Osteoblast (primary cell): ENCODE measurements at regions not wholly inside any gene's neighbourhood (a gene's known extent, or its start where the extent isn't known, plus 50 kb on each side); places are given as distances from the start of the nearest gene placed in this dataset.

Experiments used
- DNase-seq: peaks from one replicate; pipeline ENCODE4 v3.0.0; 2011; ENCODE audit warnings: low spot score, mixed read lengths; ENCODE audit not compliant: insufficient read length; ENCODE audit errors: missing footprints
- H2AFZ ChIP-seq: 2 replicates; pipeline ENCODE4 v1.6.0; 2011; ENCODE audit warnings: mild to moderate bottlenecking, low read length
- H3K27ac ChIP-seq: 2 replicates; pipeline ENCODE4 v1.5.1; 2011; ENCODE audit warnings: mild to moderate bottlenecking, low read depth, low read length, moderate library complexity
- H3K27me3 ChIP-seq: 2 replicates; pipeline ENCODE4 v1.6.0; 2012; ENCODE audit warnings: mild to moderate bottlenecking, control low read depth, inconsistent platforms, low read length, moderate library complexity; ENCODE audit not compliant: insufficient read depth
- H3K36me3 ChIP-seq: 2 replicates; pipeline ENCODE4 v1.5.1; 2011; ENCODE audit warnings: mild to moderate bottlenecking, low read length, control low read depth, moderate library complexity; ENCODE audit not compliant: insufficient read depth
- H3K4me1 ChIP-seq: 2 replicates; pipeline ENCODE4 v1.5.1; 2011; ENCODE audit warnings: mild to moderate bottlenecking, low read length, control low read depth, moderate library complexity; ENCODE audit not compliant: insufficient read depth
- H3K4me2 ChIP-seq: 2 replicates; pipeline ENCODE4 v1.6.0; 2011; ENCODE audit warnings: mild to moderate bottlenecking, low read length; ENCODE audit not compliant: insufficient read depth
- H3K4me3 ChIP-seq: fragments of 200-600 bp; sonication (generic); 3 replicates; pipeline ENCODE4 v1.5.1; 2012; ENCODE audit warnings: mild to moderate bottlenecking, low read length, inconsistent platforms; ENCODE audit not compliant: insufficient read depth
- H3K79me2 ChIP-seq: 2 replicates; pipeline ENCODE4 v1.6.0; 2012; ENCODE audit warnings: mild to moderate bottlenecking, low read length, control low read depth, inconsistent platforms; ENCODE audit not compliant: insufficient read depth
- H3K9me3 ChIP-seq: 2 replicates; pipeline ENCODE4 v1.5.1; 2011; ENCODE audit warnings: low read depth, low read length, control low read depth
- H4K20me1 ChIP-seq: 2 replicates; pipeline ENCODE4 v1.6.0; 2012; ENCODE audit warnings: mild to moderate bottlenecking, low read length, control low read depth; ENCODE audit not compliant: insufficient read depth
- CTCF ChIP-seq: IDR thresholded peaks from 2 replicates; pipeline ENCODE4 v1.5.1; 2011; ENCODE audit warnings: mild to moderate bottlenecking, low read depth, low read length, moderate library complexity; ENCODE audit errors: extremely low read depth

DNA sequence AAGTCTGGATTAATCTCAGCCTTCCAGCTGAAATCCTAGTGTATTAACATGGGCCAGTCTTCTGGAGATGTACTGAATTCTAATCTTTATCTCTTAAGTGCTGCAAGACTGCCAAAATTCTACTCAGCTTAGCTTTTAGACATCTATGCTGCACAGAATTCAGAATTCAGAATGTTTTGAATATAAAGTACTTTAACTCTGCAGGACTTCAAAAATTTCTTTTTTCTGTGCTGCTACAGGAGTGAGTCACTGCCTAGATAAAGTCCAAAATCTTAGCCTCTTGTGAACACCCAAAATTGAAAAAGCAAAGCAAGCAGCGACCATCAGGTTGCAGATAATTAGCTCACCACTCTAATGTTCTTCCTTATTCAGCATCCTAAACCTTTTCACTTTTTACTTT lies 1092.6 kb upstream of the PCDH10 start:
- no peak for TF ChIP-seq CTCF
- DNase-seq = no peak
- H3K4me2 ChIP-seq = no peak overlapping the region

GRCh38 chr4:132059227-132059626 lies 1089.9 kb upstream of the PCDH10 start:
- H3K4me1 ChIP-seq = no peaks in the 10 kb centered on the region
- TF ChIP-seq CTCF = no peak
- H3K9me3 ChIP-seq = no peaks in the 10 kb centered on the region
- no peak overlapping the region for H3K27ac ChIP-seq
- H3K79me2 ChIP-seq = no peaks in the 10 kb centered on the region
- H3K27me3 ChIP-seq = no peaks in the 10 kb centered on the region
- DNase-seq = no peak
- no peak overlapping the region for H2AFZ ChIP-seq
- H3K36me3 ChIP-seq = no peaks in the 10 kb centered on the region
- no peak overlapping the region for H3K4me2 ChIP-seq
- no peak overlapping the region for H3K4me3 ChIP-seq
- no peaks in the 10 kb centered on the region for H4K20me1 ChIP-seq

More for the DNA sequence above, 1092.6 kb upstream of the PCDH10 start:
- Histone ChIP-seq H3K27ac (no peak overlapping the region), H3K36me3 (no peaks in the 10 kb centered on the region), H3K27me3 (no peaks in the 10 kb centered on the region), H4K20me1 (no peaks in the 10 kb centered on the region), H3K79me2 (no peaks in the 10 kb centered on the region), H3K4me3 (no peak overlapping the region), H3K9me3 (no peaks in the 10 kb centered on the region), H3K4me1 (no peaks in the 10 kb centered on the region), H2AFZ (no peak overlapping the region)

GRCh38 chr4:132062611-132063239 lies 1086.4 kb upstream of the PCDH10 start:
- no peak overlapping the region for H3K4me2 ChIP-seq
- H2AFZ ChIP-seq = no peak overlapping the region
- no peaks in the 10 kb centered on the region for H4K20me1 ChIP-seq
- H3K27ac ChIP-seq = no peak overlapping the region
- no peak for TF ChIP-seq CTCF
- no peak for DNase-seq
- H3K4me3 ChIP-seq = no peak overlapping the region
- no peaks in the 10 kb centered on the region for H3K79me2 ChIP-seq
- H3K9me3 ChIP-seq = no peaks in the 10 kb centered on the region
- H3K36me3 ChIP-seq = no peaks in the 10 kb centered on the region
- no peaks in the 10 kb centered on the region for H3K27me3 ChIP-seq
- no peaks in the 10 kb centered on the region for H3K4me1 ChIP-seq

DNA sequence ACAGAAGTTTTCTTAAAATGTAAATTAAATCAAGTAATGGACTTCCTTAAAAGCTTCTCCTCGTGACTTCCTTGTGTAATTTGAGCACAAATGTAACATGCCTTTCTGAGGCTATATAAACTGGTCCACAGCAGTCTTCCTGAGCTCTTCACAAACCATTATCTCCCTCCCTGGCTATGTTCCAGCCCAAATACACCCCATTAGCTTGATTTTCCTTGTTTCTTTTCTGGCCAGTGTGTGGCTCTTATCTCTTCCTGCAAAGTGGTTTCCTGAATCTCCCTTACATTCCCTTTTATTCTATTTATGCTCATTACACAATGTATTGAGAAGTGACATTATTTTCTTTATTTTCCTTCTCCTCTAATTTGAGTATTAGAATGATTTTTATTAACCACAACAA lies 1085.3 kb upstream of the PCDH10 start:
- H3K9me3 ChIP-seq = no peaks in the 10 kb centered on the region
- no peaks in the 10 kb centered on the region for H3K36me3 ChIP-seq
- no peak overlapping the region for H2AFZ ChIP-seq
- H3K27ac ChIP-seq = no peak overlapping the region
- DNase-seq = no peak
- H3K4me2 ChIP-seq = no peak overlapping the region
- H3K4me3 ChIP-seq = no peak overlapping the region
- no peaks in the 10 kb centered on the region for H3K27me3 ChIP-seq
- no peaks in the 10 kb centered on the region for H4K20me1 ChIP-seq
- no peaks in the 10 kb centered on the region for H3K4me1 ChIP-seq
- no peaks in the 10 kb centered on the region for H3K79me2 ChIP-seq
- no peak for TF ChIP-seq CTCF
